ENCODE measurements at regions not wholly inside any gene's neighbourhood (a gene's known extent, or its start where the extent isn't known, plus 50 kb on each side); places are given as distances from the start of the nearest gene placed in this dataset.

- Mint-ChIP-seq H3K4me1 (ENCODE audit: low read depth) (peaks cover 41% of the 10 kb centered on the region), H3K36me3 (ENCODE audit: insufficient read depth in 2 of 2) (peaks cover 0 to 1% of the 10 kb centered on the region in 2 donors), H3K27me3 (ENCODE audit: low read depth) (peaks cover 10% of the 10 kb centered on the region), H3K27ac (no peak overlapping the region), H3K4me3 (no peak overlapping the region), H3K9me3 (peaks cover 0 to 2% of the 10 kb centered on the region in 2 donors)
- DNase-seq (no peak), ATAC-seq (replicated peaks in 1 of 2) (no peak)
These were observed 253.3 kb downstream of the MREG start for GRCh38 chr2:215760091-215760490.

- H3K27me3 Mint-ChIP-seq (ENCODE audit: low read depth), result peaks cover 19% of the 10 kb centered on the region
- H3K4me3 Mint-ChIP-seq, result no peak overlapping the region
- peaks cover 30% of the 10 kb centered on the region for H3K4me1 Mint-ChIP-seq (ENCODE audit: low read depth)
- peaks cover 0 to 2% of the 10 kb centered on the region in 2 donors for H3K9me3 Mint-ChIP-seq
- DNase-seq (no peak), ATAC-seq (replicated peaks in 1 of 2) (no peak)
- peaks cover 0 to 1% of the 10 kb centered on the region in 2 donors for H3K36me3 Mint-ChIP-seq (ENCODE audit: insufficient read depth in 2 of 2)
- H3K27ac Mint-ChIP-seq, result no peak overlapping the region
These were observed 254.7 kb downstream of the MREG start for GRCh38 chr2:215758691-215759090.

GRCh38 chr2:215756346-215756730, 257.0 kb downstream of the MREG start:
- Mint-ChIP-seq H3K4me1 (ENCODE audit: low read depth) (peaks cover 26% of the 10 kb centered on the region), H3K36me3 (ENCODE audit: insufficient read depth in 2 of 2) (no peaks in the 10 kb centered on the region), H3K9me3 (no peaks in the 10 kb centered on the region), H3K27me3 (ENCODE audit: low read depth) (peaks cover 19% of the 10 kb centered on the region), H3K27ac (no peak overlapping the region), H3K4me3 (no peak overlapping the region)
- DNase-seq (no peak), ATAC-seq (replicated peaks in 1 of 2) (no peak)

- DNase-seq, result no peak
- H3K27ac Mint-ChIP-seq, result peak overlapping the region; percentile 26
- no peak overlapping the region for H3K4me3 Mint-ChIP-seq
These were observed 257.6 kb downstream of the MREG start for GRCh38 chr2:215755641-215756345.

GRCh38 chr2:215754546-215754945, 258.8 kb downstream of the MREG start:
- Mint-ChIP-seq H3K4me1 (ENCODE audit: low read depth) (peaks cover 32% of the 10 kb centered on the region), H3K27me3 (ENCODE audit: low read depth) (peaks cover 19% of the 10 kb centered on the region), H3K4me3 (no peak overlapping the region), H3K9me3 (no peaks in the 10 kb centered on the region), H3K27ac (no peak overlapping the region), H3K36me3 (ENCODE audit: insufficient read depth in 2 of 2) (no peaks in the 10 kb centered on the region)
- ATAC-seq (replicated peaks in 1 of 2) (no peak), DNase-seq (no peak)

More at GRCh38 chr2:215755641-215756345, 257.6 kb downstream of the MREG start:
- Mint-ChIP-seq H3K36me3 (ENCODE audit: insufficient read depth in 2 of 2) (no peaks in the 10 kb centered on the region), H3K27me3 (ENCODE audit: low read depth) (peaks cover 19% of the 10 kb centered on the region), H3K9me3 (no peaks in the 10 kb centered on the region), H3K4me1 (ENCODE audit: low read depth) (peaks cover 27% of the 10 kb centered on the region)
- ATAC-seq (replicated peaks in 1 of 2), result no peak

- Mint-ChIP-seq H3K36me3 (ENCODE audit: insufficient read depth in 2 of 2) (no peaks in the 10 kb centered on the region), H3K4me1 (ENCODE audit: low read depth) (peaks cover 40% of the 10 kb centered on the region), H3K4me3 (no peak overlapping the region), H3K9me3 (no peaks in the 10 kb centered on the region), H3K27me3 (ENCODE audit: low read depth) (peaks cover 23% of the 10 kb centered on the region), H3K27ac (no peak overlapping the region)
- DNase-seq, result no peak
- no peak for ATAC-seq (replicated peaks in 1 of 2)
These were observed 259.5 kb downstream of the MREG start for GRCh38 chr2:215753808-215754207.

- Mint-ChIP-seq H3K4me1 (ENCODE audit: low read depth) (peaks cover 48% of the 10 kb centered on the region), H3K36me3 (ENCODE audit: insufficient read depth in 2 of 2) (no peaks in the 10 kb centered on the region)
These were observed 260.4 kb downstream of the MREG start for GRCh38 chr2:215752991-215753390.

GRCh38 chr2:215752436-215752835, 260.9 kb downstream of the MREG start:
- no peak for ATAC-seq (replicated peaks in 1 of 2)
- Mint-ChIP-seq H3K4me1 (ENCODE audit: low read depth) (peaks cover 53% of the 10 kb centered on the region), H3K4me3 (no peak overlapping the region), H3K36me3 (ENCODE audit: insufficient read depth in 2 of 2) (no peaks in the 10 kb centered on the region), H3K27ac (no peak overlapping the region), H3K9me3 (no peaks in the 10 kb centered on the region), H3K27me3 (ENCODE audit: low read depth) (peaks cover 27% of the 10 kb centered on the region)
- no peak for DNase-seq

More at GRCh38 chr2:215752991-215753390, 260.4 kb downstream of the MREG start:
- Mint-ChIP-seq H3K9me3 (no peaks in the 10 kb centered on the region), H3K27ac (no peak overlapping the region), H3K27me3 (ENCODE audit: low read depth) (peaks cover 27% of the 10 kb centered on the region), H3K4me3 (no peak overlapping the region)
- no peak for ATAC-seq (replicated peaks in 1 of 2)
- no peak for DNase-seq

- Mint-ChIP-seq H3K27ac (no peak overlapping the region), H3K27me3 (ENCODE audit: low read depth) (peaks cover 27% of the 10 kb centered on the region), H3K4me1 (ENCODE audit: low read depth) (peaks cover 59% of the 10 kb centered on the region), H3K9me3 (no peaks in the 10 kb centered on the region), H3K36me3 (ENCODE audit: insufficient read depth in 2 of 2) (no peaks in the 10 kb centered on the region), H3K4me3 (peak overlapping the region in 1 of 2 donors; percentile 13)
- DNase-seq, result no peak
- ATAC-seq (replicated peaks in 1 of 2), result no peak
These were observed 261.5 kb downstream of the MREG start for GRCh38 chr2:215751911-215752272.

- ATAC-seq (replicated peaks in 1 of 2) (no peak), DNase-seq (no peak)
- Mint-ChIP-seq H3K27ac (no peak overlapping the region), H3K9me3 (peaks cover 0 to 3% of the 10 kb centered on the region in 2 donors), H3K27me3 (ENCODE audit: low read depth) (peaks cover 25% of the 10 kb centered on the region), H3K4me3 (peak overlapping the region; percentile 8 to 14), H3K4me1 (ENCODE audit: low read depth) (peaks cover 64% of the 10 kb centered on the region), H3K36me3 (ENCODE audit: insufficient read depth in 2 of 2) (no peaks in the 10 kb centered on the region)
These were observed 262.0 kb downstream of the MREG start for GRCh38 chr2:215751200-215751910.

- no peak for ATAC-seq (replicated peaks in 1 of 2)
- Mint-ChIP-seq H3K4me3 (peak overlapping the region; percentile 8 to 14), H3K27me3 (ENCODE audit: low read depth) (peaks cover 22% of the 10 kb centered on the region), H3K4me1 (ENCODE audit: low read depth) (peaks cover 70% of the 10 kb centered on the region), H3K9me3 (peaks cover 0 to 3% of the 10 kb centered on the region in 2 donors), H3K36me3 (ENCODE audit: insufficient read depth in 2 of 2) (no peaks in the 10 kb centered on the region), H3K27ac (no peak overlapping the region)
- no peak for DNase-seq
These were observed 262.6 kb downstream of the MREG start for GRCh38 chr2:215750763-215751162.

- peaks cover 9% of the 10 kb centered on the region for H3K27me3 Mint-ChIP-seq (ENCODE audit: low read depth)
- no peak for DNase-seq
- no peak for ATAC-seq (replicated peaks in 1 of 2)
- H3K4me3 Mint-ChIP-seq, result peak overlapping the region in 1 of 2 donors; percentile 45
- peaks cover 75% of the 10 kb centered on the region for H3K4me1 Mint-ChIP-seq (ENCODE audit: low read depth)
- H3K27ac Mint-ChIP-seq, result no peak overlapping the region
- peaks cover 0 to 3% of the 10 kb centered on the region in 2 donors for H3K9me3 Mint-ChIP-seq
- no peaks in the 10 kb centered on the region for H3K36me3 Mint-ChIP-seq (ENCODE audit: insufficient read depth in 2 of 2)
These were observed 264.0 kb downstream of the MREG start for GRCh38 chr2:215749092-215749957.

- Mint-ChIP-seq H3K4me3 (no peak overlapping the region), H3K9me3 (peaks cover 0 to 3% of the 10 kb centered on the region in 2 donors), H3K4me1 (ENCODE audit: low read depth) (peaks cover 83% of the 10 kb centered on the region), H3K36me3 (ENCODE audit: insufficient read depth in 2 of 2) (no peaks in the 10 kb centered on the region), H3K27ac (no peak overlapping the region), H3K27me3 (ENCODE audit: low read depth) (peaks cover 8% of the 10 kb centered on the region)
- DNase-seq, result no peak
- ATAC-seq (replicated peaks in 1 of 2), result no peak
These were observed 264.9 kb downstream of the MREG start for GRCh38 chr2:215748446-215748845.
